Colonic mucosa (tissue), 4 donors: ENCODE measurements at regions not wholly inside any gene's neighbourhood (a gene's known extent, or its start where the extent isn't known, plus 50 kb on each side); places are given as distances from the start of the nearest gene placed in this dataset.
"Not testable (repeated sequence)": the region's sequence is repeated elsewhere in the genome, so short reads cannot be mapped to it uniquely, and the experiment has no call there.

Experiments
- DNase-seq: peaks from one replicate; pipeline ENCODE4 v3.0.0-alpha.2; 2020
- H3K27ac ChIP-seq: fragments of 200-600 bp; one replicate; pipeline ENCODE4 v1.8.0; 2021
- H3K27me3 ChIP-seq: fragments of 200-600 bp; one replicate; pipeline ENCODE4 v1.8.0; 2021
- H3K36me3 ChIP-seq: fragments of 200-600 bp; one replicate; pipeline ENCODE4 v1.8.0; 2021
- H3K4me1 ChIP-seq: fragments of 200-600 bp; one replicate; pipeline ENCODE4 v1.8.0; 2021; ENCODE audit warnings: mild to moderate bottlenecking
- H3K4me3 ChIP-seq: fragments of 200-600 bp; one replicate; pipeline ENCODE4 v1.8.0; 2021
- H3K9ac ChIP-seq, 2 donors: one replicate each; pipeline ENCODE4 v1.7.0; 2013; ENCODE audit warnings: control low read depth in 2 of 2, low read depth in 2 of 2, low read length in 2 of 2
- H3K9me3 ChIP-seq: fragments of 200-600 bp; one replicate; pipeline ENCODE4 v1.8.0; 2021
- CTCF ChIP-seq: fragments of 200-600 bp; IDR thresholded peaks from one replicate; pipeline ENCODE4 v1.8.0; 2022; ENCODE audit warnings: antibody characterized with exemption, mild to moderate bottlenecking
- intact Hi-C: fragments of 100-400 bp; cut with DNase I; formaldehyde crosslinking; loops from one replicate; pipeline ENCODE4 v1.14.1; 2022
- donor health status: healthy.
- donor health status: DM: no; HTN: no; CAD: no.
- donor health status: DM: no; HTN: no; CAD: no.

GRCh38 chr1:219062161-219062560 lies 111.5 kb upstream of the LYPLAL1 start:
- intact Hi-C loops = no loop called here
- no peak overlapping the region for H3K4me3 ChIP-seq
- no peaks in the 10 kb centered on the region for H3K4me1 ChIP-seq
- TF ChIP-seq CTCF = no peak
- H3K9ac ChIP-seq = no peak overlapping the region
- H3K36me3 ChIP-seq = no peaks in the 10 kb centered on the region
- H3K27ac ChIP-seq = no peak overlapping the region
- DNase-seq = no peak
- H3K27me3 ChIP-seq = no peaks in the 10 kb centered on the region
- no peaks in the 10 kb centered on the region for H3K9me3 ChIP-seq

GRCh38 chr1:219066098-219066497 lies 107.6 kb upstream of the LYPLAL1 start:
- Histone ChIP-seq H3K9me3 (no peaks in the 10 kb centered on the region), H3K36me3 (no peaks in the 10 kb centered on the region), H3K4me3 (no peak overlapping the region), H3K27ac (no peak overlapping the region), H3K4me1 (no peaks in the 10 kb centered on the region), H3K27me3 (no peaks in the 10 kb centered on the region), H3K9ac (no peak overlapping the region)
- intact Hi-C loops = no loop called here
- DNase-seq = no peak
- TF ChIP-seq CTCF = no peak

DNA sequence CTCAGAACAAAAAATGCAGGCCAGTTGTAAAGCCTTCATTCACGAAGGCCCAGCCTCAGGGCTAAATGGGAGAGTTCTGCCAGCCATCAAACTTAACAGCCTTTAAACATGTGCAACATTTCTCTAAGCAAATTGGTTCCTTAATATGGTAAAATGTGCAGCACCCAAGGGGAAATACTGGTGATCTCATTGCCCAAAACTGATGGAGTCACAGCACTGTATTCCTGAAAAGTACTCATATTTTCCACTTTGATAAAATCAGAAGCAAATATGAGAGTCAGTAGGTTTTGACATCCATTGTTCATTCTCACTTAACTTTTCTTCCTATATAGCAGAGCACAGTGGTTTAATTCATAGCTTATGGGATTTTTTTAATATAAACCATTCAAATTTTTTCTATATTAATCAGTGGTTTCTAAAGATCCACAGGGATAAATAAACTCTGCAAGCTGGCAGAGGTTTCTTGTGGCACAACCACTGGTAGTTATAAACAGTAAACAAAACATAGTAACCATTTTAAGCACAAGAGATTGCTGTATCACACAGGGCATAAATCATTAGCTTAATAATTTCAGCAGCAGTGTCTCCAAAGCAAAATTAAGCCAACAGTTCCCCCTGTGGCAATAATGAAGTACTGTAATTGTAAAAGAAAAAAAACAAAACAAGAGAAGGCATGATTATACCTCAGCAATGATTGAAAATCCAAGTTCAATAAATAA lies 106.9 kb upstream of the LYPLAL1 start:
- Histone ChIP-seq H3K9me3 (no peaks in the 10 kb centered on the region), H3K9ac (no peak overlapping the region), H3K27ac (no peak overlapping the region), H3K27me3 (no peaks in the 10 kb centered on the region), H3K4me3 (no peak overlapping the region), H3K4me1 (no peaks in the 10 kb centered on the region), H3K36me3 (no peaks in the 10 kb centered on the region)
- no peak for DNase-seq
- TF ChIP-seq CTCF = no peak
- intact Hi-C loops = no loop called here

DNA sequence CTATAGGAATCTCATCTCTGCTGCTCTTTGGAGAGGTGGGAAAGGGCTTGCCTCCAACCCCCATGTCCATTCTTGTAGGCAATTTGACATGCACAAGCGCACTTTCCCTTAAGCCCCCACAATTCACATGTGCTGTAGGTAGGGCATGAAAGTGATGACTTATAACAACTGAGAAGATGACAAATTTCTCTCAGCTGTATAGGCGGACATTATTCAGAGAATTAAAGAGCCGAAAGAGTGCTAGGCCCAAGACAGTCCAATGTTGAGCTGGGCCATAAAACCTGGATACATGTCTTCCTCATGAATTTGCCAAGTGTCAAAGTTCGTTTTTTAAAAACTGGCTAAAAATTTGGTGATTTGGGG lies 106.3 kb upstream of the LYPLAL1 start:
- no peaks in the 10 kb centered on the region for H3K27me3 ChIP-seq
- H3K9me3 ChIP-seq = no peaks in the 10 kb centered on the region
- no peaks in the 10 kb centered on the region for H3K4me1 ChIP-seq
- no peak for TF ChIP-seq CTCF
- no peak for DNase-seq
- intact Hi-C loops = no loop called here
- no peak overlapping the region for H3K4me3 ChIP-seq
- no peaks in the 10 kb centered on the region for H3K36me3 ChIP-seq
- H3K27ac ChIP-seq = no peak overlapping the region
- no peak overlapping the region for H3K9ac ChIP-seq

DNA sequence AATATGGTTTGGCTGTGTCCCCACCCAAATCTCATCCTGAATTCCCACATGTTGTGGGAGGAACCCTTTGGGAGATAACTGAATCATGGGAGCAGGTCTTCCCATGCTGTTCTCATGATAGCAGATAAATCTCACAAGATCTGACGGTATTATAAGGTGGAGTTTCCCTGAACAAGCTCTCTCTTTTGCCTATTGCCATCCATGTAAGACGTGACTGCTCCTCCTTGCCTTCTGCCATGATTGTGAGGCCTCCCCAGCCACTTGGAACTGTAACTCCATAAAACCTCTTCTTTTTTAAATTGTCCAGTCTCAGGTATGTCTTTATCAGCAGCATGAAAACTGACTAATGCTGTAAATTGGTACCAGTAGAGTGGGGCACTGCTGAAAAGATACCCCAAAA lies 103.3 kb upstream of the LYPLAL1 start:
- H3K36me3 ChIP-seq, H3K4me3 ChIP-seq, H3K9ac ChIP-seq, H3K27me3 ChIP-seq, H3K4me1 ChIP-seq, H3K27ac ChIP-seq, H3K9me3 ChIP-seq, DNase-seq, intact Hi-C loops: not testable (repeated sequence)

DNA sequence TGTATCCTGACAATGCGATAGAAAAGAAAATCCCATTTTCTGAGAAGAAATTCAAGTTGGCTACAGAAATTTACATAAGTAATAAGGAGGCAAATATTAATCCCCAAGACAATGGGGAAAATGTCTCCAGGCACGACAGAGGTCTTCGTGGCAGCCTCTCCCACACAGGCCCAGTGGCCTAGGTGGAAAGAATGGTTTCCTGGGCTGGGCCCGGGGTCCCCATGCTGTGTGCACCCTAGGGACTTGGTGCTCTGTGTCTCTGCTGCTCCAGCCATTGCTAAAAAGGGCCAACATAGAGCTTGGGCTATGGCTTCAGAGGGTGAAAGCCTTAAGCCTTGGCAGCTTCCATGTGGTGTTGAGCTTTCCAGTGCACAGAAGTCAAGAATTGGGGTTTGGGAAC lies 102.5 kb upstream of the LYPLAL1 start:
- Histone ChIP-seq H3K36me3 (no peaks in the 10 kb centered on the region), H3K4me3 (no peak overlapping the region), H3K4me1 (no peaks in the 10 kb centered on the region), H3K9ac (no peak overlapping the region), H3K9me3 (no peaks in the 10 kb centered on the region), H3K27me3 (no peaks in the 10 kb centered on the region), H3K27ac (no peak overlapping the region)
- no peak for TF ChIP-seq CTCF
- no peak for DNase-seq
- intact Hi-C loops = no loop called here
